ENCODE measurements at regions not wholly inside any gene's neighbourhood (a gene's known extent, or its start where the extent isn't known, plus 50 kb on each side); places are given as distances from the start of the nearest gene placed in this dataset.

DNA sequence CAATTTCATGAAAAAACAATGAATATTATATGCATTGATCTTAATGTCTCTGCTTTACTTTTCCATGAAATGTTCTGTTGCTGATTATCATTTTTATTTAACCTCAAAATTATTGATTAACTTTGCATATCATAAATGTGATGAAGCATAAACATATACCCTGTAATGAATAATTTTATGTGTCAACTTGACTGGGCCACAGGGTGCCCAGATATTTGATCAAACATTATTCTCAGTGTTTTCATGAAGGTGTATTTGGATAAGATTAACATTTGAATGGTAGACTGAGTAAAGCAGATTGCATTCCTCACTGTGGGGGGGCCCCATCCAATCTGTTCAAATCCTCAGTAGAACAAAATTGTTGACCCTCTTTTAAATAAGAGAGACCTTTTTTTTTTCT, 265.2 kb downstream of the CENPW start:
- H3K4me3 ChIP-seq, result no peak overlapping the region
- H3K36me3 ChIP-seq, result no peaks in the 10 kb centered on the region
- no peaks in the 10 kb centered on the region for H3K27me3 ChIP-seq
- H3K4me1 ChIP-seq, result no peaks in the 10 kb centered on the region
- no peak for DNase-seq
- no peaks in the 10 kb centered on the region for H3K9me3 ChIP-seq
- H3K27ac ChIP-seq, result no peak overlapping the region
- no peak for TF ChIP-seq CTCF (IDR thresholded peaks at IDR 0.05)
- TF ChIP-seq POLR2A (IDR thresholded peaks at IDR 0.05), result no peak

DNA sequence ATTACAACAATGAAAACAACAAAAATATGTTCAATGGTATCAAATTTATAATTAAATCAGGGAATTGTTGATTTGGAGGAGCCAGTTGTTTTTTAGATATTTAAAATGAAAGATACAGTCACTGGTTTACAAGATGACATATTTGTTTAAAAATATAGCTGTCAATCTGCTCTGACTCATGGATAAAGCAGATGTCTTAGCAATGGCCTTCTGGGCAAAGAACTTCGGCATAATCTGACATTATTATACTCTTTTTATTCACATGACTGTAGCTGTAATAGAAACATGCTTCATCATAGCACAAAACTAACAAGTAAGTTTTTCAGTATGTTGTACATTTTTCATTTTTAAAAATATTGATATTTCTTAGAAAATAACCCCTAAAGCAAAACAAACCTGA, 267.4 kb downstream of the CENPW start:
- Histone ChIP-seq H3K4me3 (no peak overlapping the region), H3K9me3 (no peaks in the 10 kb centered on the region), H3K36me3 (no peaks in the 10 kb centered on the region), H3K27ac (no peak overlapping the region), H3K4me1 (no peaks in the 10 kb centered on the region), H3K27me3 (no peaks in the 10 kb centered on the region)
- DNase-seq, result no peak
- TF ChIP-seq POLR2A (IDR thresholded peaks at IDR 0.05) (no peak), CTCF (IDR thresholded peaks at IDR 0.05) (no peak)

DNA sequence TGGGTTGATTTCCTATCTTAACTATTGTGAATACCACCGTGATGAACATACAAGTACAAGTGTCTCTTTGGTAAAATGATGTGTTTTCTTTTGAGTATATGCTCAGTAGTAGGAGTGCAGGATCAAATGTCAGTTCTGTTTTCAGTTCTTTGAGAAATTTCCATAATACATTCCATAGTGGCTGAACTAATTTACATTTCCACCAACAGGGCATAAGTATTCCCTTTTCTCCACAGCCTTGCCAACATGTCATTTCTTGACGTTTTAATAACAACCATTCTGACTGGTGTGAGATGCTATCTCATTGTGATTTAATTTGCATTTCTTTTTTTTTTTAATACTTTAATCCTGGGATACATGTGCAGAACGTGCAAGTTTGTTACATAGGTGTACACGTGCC, 268.8 kb downstream of the CENPW start:
- DNase-seq, result no peak
- Histone ChIP-seq H3K27ac (no peak overlapping the region), H3K4me3 (no peak overlapping the region), H3K4me1 (no peaks in the 10 kb centered on the region), H3K27me3 (no peaks in the 10 kb centered on the region), H3K9me3 (no peaks in the 10 kb centered on the region), H3K36me3 (no peaks in the 10 kb centered on the region)
- TF ChIP-seq POLR2A (IDR thresholded peaks at IDR 0.05) (no peak), CTCF (IDR thresholded peaks at IDR 0.05) (no peak)

- Histone ChIP-seq H3K27me3 (no peaks in the 10 kb centered on the region), H3K4me3 (no peak overlapping the region)
These were observed 275.0 kb downstream of the CENPW start for GRCh38 chr6:126614642-126615504.

DNA sequence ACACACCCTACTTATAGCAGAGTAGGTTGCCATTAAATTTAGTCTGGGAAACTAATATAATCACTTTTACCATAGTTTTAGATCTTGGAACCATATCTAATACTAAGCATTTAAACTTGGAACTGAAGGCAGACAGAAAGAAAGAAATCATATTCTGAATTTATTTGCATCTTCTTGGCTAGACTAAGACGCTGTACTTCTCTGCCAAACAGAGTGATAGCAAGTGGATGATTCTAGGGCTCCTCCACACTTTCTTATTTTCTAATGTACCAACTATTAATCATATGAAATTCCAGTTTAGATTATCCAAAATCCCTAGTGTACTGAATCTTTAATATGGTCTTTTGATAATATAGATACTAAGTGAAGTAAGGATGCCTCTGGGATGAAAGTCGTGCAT, 277.0 kb downstream of the CENPW start:
- H3K9me3 ChIP-seq, result no peaks in the 10 kb centered on the region
- no peak for DNase-seq
- H3K4me1 ChIP-seq, result peaks cover 0 to 9% (median 0%) of the 10 kb centered on the region in 4 donors
- no peak overlapping the region for H3K4me3 ChIP-seq
- no peaks in the 10 kb centered on the region for H3K27me3 ChIP-seq
- H3K27ac ChIP-seq, result no peak overlapping the region
- H3K36me3 ChIP-seq, result no peaks in the 10 kb centered on the region
- no peak for TF ChIP-seq POLR2A (IDR thresholded peaks at IDR 0.05)
- TF ChIP-seq CTCF (IDR thresholded peaks at IDR 0.05), result no peak

More at GRCh38 chr6:126614642-126615504, 275.0 kb downstream of the CENPW start:
- peak in 1 of 3 donors; percentile 40 for DNase-seq
- TF ChIP-seq POLR2A (IDR thresholded peaks at IDR 0.05), result no peak
- no peak for TF ChIP-seq CTCF (IDR thresholded peaks at IDR 0.05)
- no peaks in the 10 kb centered on the region for H3K9me3 ChIP-seq
- no peak overlapping the region for H3K27ac ChIP-seq
- no peaks in the 10 kb centered on the region for H3K36me3 ChIP-seq
- peaks cover 0 to 9% (median 0%) of the 10 kb centered on the region in 4 donors for H3K4me1 ChIP-seq
